ENCODE measurements at regions not wholly inside any gene's neighbourhood (a gene's known extent, or its start where the extent isn't known, plus 50 kb on each side); places are given as distances from the start of the nearest gene placed in this dataset.

DNA sequence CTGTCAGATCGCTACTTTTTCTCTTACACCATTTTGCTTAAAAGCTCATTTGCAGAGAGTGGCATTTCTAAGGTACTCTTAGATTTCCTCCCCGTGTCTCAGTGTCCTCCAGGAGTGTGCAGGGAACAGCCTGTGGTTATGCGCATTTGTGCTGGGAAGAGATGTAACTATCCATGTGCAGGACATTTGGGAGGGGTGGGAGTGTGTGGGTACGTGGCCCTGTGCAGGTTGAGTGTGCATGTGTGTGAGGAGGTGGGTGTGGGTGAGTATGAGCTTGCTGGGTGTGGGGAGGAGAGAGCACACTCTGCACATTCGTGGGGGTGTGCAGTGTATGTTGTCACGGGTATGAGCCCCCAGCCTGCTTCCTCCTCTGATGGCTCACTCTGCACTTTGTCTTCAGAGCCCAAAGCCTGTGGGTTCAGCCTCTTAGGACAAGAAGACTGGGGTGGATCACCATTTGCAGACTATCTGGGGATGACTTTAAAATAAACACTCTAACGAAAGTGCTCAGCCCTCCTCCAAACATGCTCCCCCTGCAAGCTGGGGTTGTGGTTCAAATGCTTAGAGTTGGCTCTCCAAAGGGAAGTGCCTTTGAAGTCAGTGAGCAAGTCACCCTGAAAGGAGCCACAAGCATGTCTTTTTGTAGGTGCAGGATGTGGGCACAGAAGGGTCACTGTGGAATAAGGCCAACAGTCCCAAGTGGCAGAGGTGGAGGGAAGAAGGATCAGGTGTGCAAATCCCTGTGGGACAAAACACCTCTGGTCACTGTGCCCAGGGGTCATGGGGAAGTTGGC lies 295.4 kb downstream of the RRAGC start:
- TF ChIP-seq, protein P1, sequence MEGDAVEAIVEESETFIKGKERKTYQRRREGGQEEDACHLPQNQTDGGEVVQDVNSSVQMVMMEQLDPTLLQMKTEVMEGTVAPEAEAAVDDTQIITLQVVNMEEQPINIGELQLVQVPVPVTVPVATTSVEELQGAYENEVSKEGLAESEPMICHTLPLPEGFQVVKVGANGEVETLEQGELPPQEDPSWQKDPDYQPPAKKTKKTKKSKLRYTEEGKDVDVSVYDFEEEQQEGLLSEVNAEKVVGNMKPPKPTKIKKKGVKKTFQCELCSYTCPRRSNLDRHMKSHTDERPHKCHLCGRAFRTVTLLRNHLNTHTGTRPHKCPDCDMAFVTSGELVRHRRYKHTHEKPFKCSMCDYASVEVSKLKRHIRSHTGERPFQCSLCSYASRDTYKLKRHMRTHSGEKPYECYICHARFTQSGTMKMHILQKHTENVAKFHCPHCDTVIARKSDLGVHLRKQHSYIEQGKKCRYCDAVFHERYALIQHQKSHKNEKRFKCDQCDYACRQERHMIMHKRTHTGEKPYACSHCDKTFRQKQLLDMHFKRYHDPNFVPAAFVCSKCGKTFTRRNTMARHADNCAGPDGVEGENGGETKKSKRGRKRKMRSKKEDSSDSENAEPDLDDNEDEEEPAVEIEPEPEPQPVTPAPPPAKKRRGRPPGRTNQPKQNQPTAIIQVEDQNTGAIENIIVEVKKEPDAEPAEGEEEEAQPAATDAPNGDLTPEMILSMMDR (conservative IDR thresholded peaks at IDR 0.05; ENCODE audit: low read depth, low read length), result no peak

DNA sequence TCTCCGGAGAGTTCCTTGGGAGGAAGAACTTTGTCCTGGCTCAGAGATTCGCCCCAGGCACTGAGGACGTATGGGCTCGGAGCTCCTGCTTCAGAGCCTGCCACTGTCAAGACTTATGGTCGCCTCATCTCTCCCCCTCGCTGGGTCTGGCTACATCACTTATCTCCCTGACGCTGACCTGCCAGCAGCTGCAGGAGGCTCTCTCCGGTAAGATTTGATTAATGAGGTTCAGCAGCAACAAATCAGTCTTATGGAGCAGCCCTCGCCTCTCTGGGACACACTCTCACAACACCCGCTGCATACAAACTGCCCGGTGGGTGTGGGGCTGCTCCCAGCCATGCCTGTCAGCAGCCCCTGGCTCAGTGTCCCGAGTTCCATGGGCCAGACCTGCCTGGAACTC lies 297.8 kb downstream of the RRAGC start:
- TF ChIP-seq, protein P1 (conservative IDR thresholded peaks at IDR 0.05; ENCODE audit: low read depth, low read length), result no peak
- no peak for DNase-seq (ENCODE audit: low read depth)
- no peak overlapping the region for H3K4me3 ChIP-seq (ENCODE audit: low read depth, low read length)

More for the DNA sequence above, 295.4 kb downstream of the RRAGC start:
- DNase-seq (ENCODE audit: low read depth), result no peak
- H3K4me3 ChIP-seq (ENCODE audit: low read depth, low read length), result no peak overlapping the region

DNA sequence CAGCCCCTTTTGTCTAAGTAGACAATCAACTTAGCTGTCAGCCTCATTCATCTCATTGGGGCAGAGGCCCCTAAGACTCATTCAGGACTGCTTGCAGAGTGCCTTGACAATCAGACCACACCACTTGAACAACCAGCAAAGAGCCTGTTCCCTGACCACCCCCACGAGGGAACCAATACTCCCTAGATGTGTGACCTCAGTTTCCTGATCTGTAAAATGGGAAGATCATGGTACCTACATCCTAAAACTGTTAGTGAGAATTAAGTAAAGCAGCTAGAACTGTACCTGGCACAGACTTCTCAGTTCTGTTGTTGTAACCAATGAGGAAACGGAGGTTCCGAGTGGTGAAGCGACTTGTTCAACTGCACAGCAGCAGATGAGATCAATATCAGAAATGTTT lies 298.5 kb downstream of the RRAGC start:
- no peak for DNase-seq (ENCODE audit: low read depth)
- H3K4me3 ChIP-seq (ENCODE audit: low read depth, low read length), result no peak overlapping the region
- TF ChIP-seq, protein P1 (conservative IDR thresholded peaks at IDR 0.05; ENCODE audit: low read depth, low read length), result no peak

DNA sequence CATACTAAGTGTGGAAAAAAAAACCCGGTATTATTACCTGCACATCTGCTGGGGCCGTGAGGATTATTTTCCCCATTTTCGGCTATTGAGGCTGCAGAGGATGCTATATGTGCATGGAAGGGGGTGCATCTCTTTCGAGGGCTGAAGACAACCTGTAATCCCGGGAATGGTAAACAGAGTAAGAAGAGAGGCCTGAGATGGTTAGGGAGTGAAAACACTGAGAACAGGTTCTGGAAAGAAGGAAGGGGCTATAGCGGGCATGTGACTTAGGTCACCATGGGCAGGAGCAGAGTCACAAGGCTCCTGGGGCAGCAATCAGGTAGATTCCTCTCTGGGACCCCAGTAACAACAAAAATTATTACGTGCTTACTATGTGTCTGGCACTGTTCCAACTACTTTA lies 299.1 kb downstream of the RRAGC start:
- H3K4me3 ChIP-seq (ENCODE audit: low read depth, low read length), result no peak overlapping the region
- TF ChIP-seq, protein P1 (conservative IDR thresholded peaks at IDR 0.05; ENCODE audit: low read depth, low read length), result no peak
- no peak for DNase-seq (ENCODE audit: low read depth)

DNA sequence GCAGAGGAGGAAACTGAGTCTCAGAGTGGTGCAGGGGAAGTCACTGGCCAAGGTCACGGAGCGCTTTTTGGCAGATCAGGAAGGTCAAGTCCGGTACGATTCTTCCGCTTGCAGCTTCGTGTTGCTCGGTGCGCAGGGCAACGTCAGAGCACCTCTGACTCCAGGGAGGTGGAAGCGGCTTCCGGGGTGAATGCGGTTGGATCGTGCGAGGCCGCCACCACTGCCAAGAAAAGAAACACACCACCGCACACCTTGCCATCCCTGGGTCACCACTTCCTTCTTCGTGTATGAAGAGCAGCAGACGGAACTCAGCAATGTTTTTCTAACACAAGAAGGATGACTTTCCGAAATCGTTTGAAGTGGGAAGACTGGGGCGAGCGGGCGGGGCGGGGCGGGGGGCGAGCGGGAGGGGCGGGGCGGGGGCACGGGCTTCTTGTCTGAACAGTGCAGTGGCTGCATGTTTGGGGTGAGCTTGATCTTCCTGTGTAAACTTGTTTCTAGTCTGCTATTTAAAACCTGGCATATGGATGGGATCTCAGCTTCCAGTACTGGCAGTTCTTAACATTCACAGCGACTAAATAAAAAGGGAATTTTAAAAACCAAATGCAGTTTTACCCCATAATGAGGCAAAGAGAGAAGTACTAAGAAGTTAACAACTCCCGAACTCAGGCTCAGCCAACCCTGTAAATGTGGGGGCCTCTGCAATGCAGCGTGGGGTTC lies 300.0 kb downstream of the RRAGC start:
- DNase-seq (ENCODE audit: low read depth), result no peak
- TF ChIP-seq, protein P1 (conservative IDR thresholded peaks at IDR 0.05; ENCODE audit: low read depth, low read length), result no peak
- H3K4me3 ChIP-seq (ENCODE audit: low read depth, low read length), result no peak overlapping the region

DNA sequence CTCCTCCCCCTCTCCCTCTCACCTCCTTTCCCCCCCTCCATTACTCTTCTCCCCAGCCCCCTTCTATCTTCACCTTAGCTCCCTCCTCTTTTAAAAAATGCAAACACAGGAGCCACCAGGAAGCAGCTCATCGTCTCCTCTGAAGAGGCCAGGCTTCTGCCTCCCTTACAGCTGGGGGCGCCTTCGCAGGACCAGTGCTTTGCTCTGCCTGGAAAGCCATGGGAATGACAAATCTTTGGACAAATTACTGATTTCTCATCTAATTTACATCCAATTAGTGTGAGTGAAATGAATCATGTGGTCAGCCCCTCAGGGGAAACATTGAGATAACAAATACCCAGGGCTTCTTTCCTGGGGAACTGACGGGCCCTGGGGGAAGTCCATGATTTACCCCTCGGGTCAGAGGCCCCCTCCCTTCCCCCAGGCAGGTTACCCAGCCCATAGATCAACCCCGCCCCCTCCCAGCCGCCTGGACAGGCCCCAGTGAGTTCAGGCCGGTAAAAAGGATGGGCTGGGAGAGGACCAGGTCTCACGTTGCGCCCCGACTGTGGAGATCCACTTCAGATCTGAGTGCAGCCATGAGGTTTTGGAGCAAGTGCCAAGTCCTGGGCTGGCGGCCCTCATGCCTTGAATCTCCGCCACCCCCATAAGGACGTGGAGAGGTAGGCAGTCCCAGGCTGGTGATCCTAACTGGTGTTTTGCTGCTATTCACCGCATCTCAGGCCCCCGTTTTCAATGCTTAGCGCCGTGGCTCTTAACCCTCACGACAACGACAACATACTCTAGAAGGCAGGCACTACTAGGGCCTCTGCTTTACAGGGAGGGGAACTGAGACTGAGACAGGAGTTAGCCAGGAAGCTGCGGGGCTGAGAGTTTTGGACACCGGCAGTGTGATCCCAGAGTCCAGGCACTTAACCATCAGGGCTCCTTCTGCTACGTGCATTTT lies 300.8 kb downstream of the RRAGC start:
- TF ChIP-seq, protein P1 (conservative IDR thresholded peaks at IDR 0.05; ENCODE audit: low read depth, low read length), result no peak
- H3K4me3 ChIP-seq (ENCODE audit: low read depth, low read length), result no peak overlapping the region
- no peak for DNase-seq (ENCODE audit: low read depth)
